ENCODE measurements at regions not wholly inside any gene's neighbourhood (a gene's known extent, or its start where the extent isn't known, plus 50 kb on each side); places are given as distances from the start of the nearest gene placed in this dataset.

- no peak for DNase-seq (ENCODE audit: low read depth)
- no peak overlapping the region for H3K4me3 ChIP-seq (ENCODE audit: low read depth, low read length)
- TF ChIP-seq CTCF (conservative IDR thresholded peaks at IDR 0.05; ENCODE audit: low read depth, low read length) = no peak
Observed at GRCh38 chr16:35410438-35410837, 1951.0 kb downstream of the TP53TG3F start.

GRCh38 chr16:35411156-35411555, 1951.7 kb downstream of the TP53TG3F start:
- no peak overlapping the region for H3K4me3 ChIP-seq (ENCODE audit: low read depth, low read length)
- no peak for TF ChIP-seq CTCF (conservative IDR thresholded peaks at IDR 0.05; ENCODE audit: low read depth, low read length)
- no peak for DNase-seq (ENCODE audit: low read depth)

- TF ChIP-seq CTCF (conservative IDR thresholded peaks at IDR 0.05; ENCODE audit: low read depth, low read length) = no peak
- H3K4me3 ChIP-seq (ENCODE audit: low read depth, low read length) = no peak overlapping the region
Observed at GRCh38 chr16:35414139-35414538, 1954.7 kb downstream of the TP53TG3F start.

GRCh38 chr16:35414563-35414962, 1955.2 kb downstream of the TP53TG3F start:
- no peak overlapping the region for H3K4me3 ChIP-seq (ENCODE audit: low read depth, low read length)
- TF ChIP-seq CTCF (conservative IDR thresholded peaks at IDR 0.05; ENCODE audit: low read depth, low read length) = no peak
- no peak for DNase-seq (ENCODE audit: low read depth)

More at GRCh38 chr16:35414139-35414538, 1954.7 kb downstream of the TP53TG3F start:
- no peak for DNase-seq (ENCODE audit: low read depth)

GRCh38 chr16:35425270-35425669, 1965.9 kb downstream of the TP53TG3F start:
- H3K4me3 ChIP-seq (ENCODE audit: low read depth, low read length) = no peak overlapping the region
- no peak for TF ChIP-seq CTCF (conservative IDR thresholded peaks at IDR 0.05; ENCODE audit: low read depth, low read length)
- no peak for DNase-seq (ENCODE audit: low read depth)

GRCh38 chr16:35431829-35432663, 1972.6 kb downstream of the TP53TG3F start:
- no peak for DNase-seq (ENCODE audit: low read depth)
- no peak overlapping the region for H3K4me3 ChIP-seq (ENCODE audit: low read depth, low read length)
- TF ChIP-seq CTCF (conservative IDR thresholded peaks at IDR 0.05; ENCODE audit: low read depth, low read length) = peak; percentile 45

- no peak for TF ChIP-seq CTCF (conservative IDR thresholded peaks at IDR 0.05; ENCODE audit: low read depth, low read length)
- DNase-seq (ENCODE audit: low read depth) = no peak
Observed at GRCh38 chr16:35440875-35441274, 1981.5 kb downstream of the TP53TG3F start.

More at GRCh38 chr16:35440875-35441274, 1981.5 kb downstream of the TP53TG3F start:
- H3K4me3 ChIP-seq (ENCODE audit: low read depth, low read length) = no peak overlapping the region
